ENCODE measurements at regions not wholly inside any gene's neighbourhood (a gene's known extent, or its start where the extent isn't known, plus 50 kb on each side); places are given as distances from the start of the nearest gene placed in this dataset.
A peak's percentile ranks its signal among the peaks of the same experiment; 100 is the strongest.
"Not testable (repeated sequence)": the region's sequence is repeated elsewhere in the genome, so short reads cannot be mapped to it uniquely, and the experiment has no call there.

- DNase-seq = no peak
- H3K4me1 Mint-ChIP-seq = peaks cover 8% of the 10 kb centered on the region
- CTCF ChIA-PET = no interaction called here
Observed at GRCh38 chr11:126149759-126150625, 61.5 kb downstream of the RPUSD4 start.

GRCh38 chr11:126148317-126148716 is 63.1 kb downstream of the RPUSD4 start:
- Mint-ChIP-seq H3K9me3 (peaks cover 7% of the 10 kb centered on the region), H3K36me3 (ENCODE audit: low read depth) (no peaks in the 10 kb centered on the region), H3K27me3 (peaks cover 9% of the 10 kb centered on the region), H3K4me1 (peaks cover 8% of the 10 kb centered on the region), H3K4me3 (no peak overlapping the region), H3K27ac (no peak overlapping the region)
- DNase-seq = no peak
- ChIA-PET POLR2A (no interaction called here), CTCF (interaction anchor here (1.0 kb wide), 1 partner anchor 9 kb away, joined by 3 read pairs; no protein-coding TSS in a partner anchor)

More at GRCh38 chr11:126149759-126150625, 61.5 kb downstream of the RPUSD4 start:
- H3K27me3 Mint-ChIP-seq = peaks cover 9% of the 10 kb centered on the region
- H3K36me3 Mint-ChIP-seq (ENCODE audit: low read depth) = no peaks in the 10 kb centered on the region
- peaks cover 7% of the 10 kb centered on the region for H3K9me3 Mint-ChIP-seq
- POLR2A ChIA-PET = no interaction called here
- H3K4me3 Mint-ChIP-seq = no peak overlapping the region
- H3K27ac Mint-ChIP-seq = no peak overlapping the region

GRCh38 chr11:126147208-126148111 is 64.0 kb downstream of the RPUSD4 start:
- H3K9me3 Mint-ChIP-seq = peaks cover 7% of the 10 kb centered on the region
- POLR2A ChIA-PET = no interaction called here

GRCh38 chr11:126146454-126147192 is 64.8 kb downstream of the RPUSD4 start:
- Mint-ChIP-seq H3K27ac (no peak overlapping the region), H3K27me3 (peaks cover 3% of the 10 kb centered on the region), H3K36me3 (ENCODE audit: low read depth) (no peaks in the 10 kb centered on the region), H3K4me1 (peaks cover 8% of the 10 kb centered on the region), H3K9me3 (peaks cover 2% of the 10 kb centered on the region), H3K4me3 (no peak overlapping the region)
- CTCF ChIA-PET = no interaction called here
- no peak for DNase-seq
- POLR2A ChIA-PET = no interaction called here

More at GRCh38 chr11:126147208-126148111, 64.0 kb downstream of the RPUSD4 start:
- CTCF ChIA-PET = no interaction called here
- no peak for DNase-seq
- Mint-ChIP-seq H3K27ac (no peak overlapping the region), H3K4me1 (peaks cover 8% of the 10 kb centered on the region), H3K36me3 (ENCODE audit: low read depth) (no peaks in the 10 kb centered on the region), H3K27me3 (peaks cover 8% of the 10 kb centered on the region), H3K4me3 (no peak overlapping the region)

- Mint-ChIP-seq H3K27me3 (peaks cover 7% of the 10 kb centered on the region), H3K4me3 (no peak overlapping the region), H3K9me3 (no peaks in the 10 kb centered on the region), H3K36me3 (ENCODE audit: low read depth) (no peaks in the 10 kb centered on the region), H3K4me1 (peaks cover 8% of the 10 kb centered on the region), H3K27ac (no peak overlapping the region)
- ChIA-PET POLR2A (no interaction called here), CTCF (no interaction called here)
- DNase-seq = no peak
Observed at GRCh38 chr11:126145954-126146353, 65.5 kb downstream of the RPUSD4 start.

- H3K36me3 Mint-ChIP-seq (ENCODE audit: low read depth); CTCF ChIA-PET; H3K27ac Mint-ChIP-seq; DNase-seq; POLR2A ChIA-PET; H3K4me1 Mint-ChIP-seq; H3K9me3 Mint-ChIP-seq: not testable (repeated sequence)
- peak overlapping the region; percentile 25 for H3K4me3 Mint-ChIP-seq
- H3K27me3 Mint-ChIP-seq = peaks cover 15% of the 10 kb centered on the region
Observed at GRCh38 chr11:126143491-126143890, 68.0 kb downstream of the RPUSD4 start.

- Mint-ChIP-seq H3K9me3 (no peaks in the 10 kb centered on the region), H3K4me1 (no peaks in the 10 kb centered on the region)
- CTCF ChIA-PET = interaction anchor here (0.5 kb wide), 1 partner anchor 100 kb away, joined by 4 read pairs; no protein-coding TSS in a partner anchor
Observed at GRCh38 chr11:126140926-126141280, 70.5 kb downstream of the RPUSD4 start.

GRCh38 chr11:126140201-126140925 is 71.1 kb downstream of the RPUSD4 start:
- ChIA-PET POLR2A (no interaction called here), CTCF (interaction anchor here (0.5 kb wide), 1 partner anchor 99 kb away, joined by 4 read pairs; no protein-coding TSS in a partner anchor)
- no peak for DNase-seq
- no peak overlapping the region for H3K27ac Mint-ChIP-seq
- peaks cover 15% of the 10 kb centered on the region for H3K27me3 Mint-ChIP-seq
- no peaks in the 10 kb centered on the region for H3K36me3 Mint-ChIP-seq (ENCODE audit: low read depth)
- no peaks in the 10 kb centered on the region for H3K9me3 Mint-ChIP-seq
- H3K4me3 Mint-ChIP-seq = no peak overlapping the region
- H3K4me1 Mint-ChIP-seq = no peaks in the 10 kb centered on the region

More at GRCh38 chr11:126140926-126141280, 70.5 kb downstream of the RPUSD4 start:
- Mint-ChIP-seq H3K27me3 (peaks cover 15% of the 10 kb centered on the region), H3K4me3 (no peak overlapping the region), H3K36me3 (ENCODE audit: low read depth) (no peaks in the 10 kb centered on the region), H3K27ac (no peak overlapping the region)
- POLR2A ChIA-PET = no interaction called here
- DNase-seq = no peak

- no peaks in the 10 kb centered on the region for H3K4me1 Mint-ChIP-seq
- ChIA-PET CTCF (no interaction called here), POLR2A (no interaction called here)
- no peak overlapping the region for H3K27ac Mint-ChIP-seq
- no peaks in the 10 kb centered on the region for H3K9me3 Mint-ChIP-seq
- H3K4me3 Mint-ChIP-seq = no peak overlapping the region
- no peak for DNase-seq
- H3K27me3 Mint-ChIP-seq = peaks cover 15% of the 10 kb centered on the region
- H3K36me3 Mint-ChIP-seq (ENCODE audit: low read depth) = no peaks in the 10 kb centered on the region
Observed at GRCh38 chr11:126139111-126140091, 72.0 kb downstream of the RPUSD4 start.

GRCh38 chr11:126138636-126139035 is 72.8 kb downstream of the RPUSD4 start:
- Mint-ChIP-seq H3K4me1 (no peaks in the 10 kb centered on the region), H3K27ac (no peak overlapping the region), H3K4me3 (no peak overlapping the region), H3K27me3 (peaks cover 15% of the 10 kb centered on the region), H3K9me3 (no peaks in the 10 kb centered on the region), H3K36me3 (ENCODE audit: low read depth) (no peaks in the 10 kb centered on the region)
- ChIA-PET POLR2A (no interaction called here), CTCF (interaction anchor here (0.6 kb wide), 1 partner anchor 616 kb away, joined by 3 read pairs; no protein-coding TSS in a partner anchor)
- DNase-seq = no peak

- H3K27ac Mint-ChIP-seq = no peak overlapping the region
- CTCF ChIA-PET = no interaction called here
Observed at GRCh38 chr11:126137136-126137535, 74.3 kb downstream of the RPUSD4 start.

More at GRCh38 chr11:126137136-126137535, 74.3 kb downstream of the RPUSD4 start:
- Mint-ChIP-seq H3K36me3 (ENCODE audit: low read depth) (no peaks in the 10 kb centered on the region), H3K9me3 (no peaks in the 10 kb centered on the region), H3K4me1 (no peaks in the 10 kb centered on the region), H3K27me3 (peaks cover 15% of the 10 kb centered on the region), H3K4me3 (no peak overlapping the region)
- no peak for DNase-seq
- POLR2A ChIA-PET = no interaction called here

All from activated CD4-positive, alpha-beta T cell treated with anti-CD3 and anti-CD28 coated beads, Interleukin-2, amount 10 ng/mL, durations not matched to agents 7 days and 5 days (primary cell).